NCI-H2081 treated with DMSO at 0.1 percent for 48 hours (cell line): ENCODE measurements at regions not wholly inside any gene's neighbourhood (a gene's known extent, or its start where the extent isn't known, plus 50 kb on each side); places are given as distances from the start of the nearest gene placed in this dataset.

Experiments used
- DNase-seq: peaks from one replicate; lab custom pipeline; 2025; lab: John Stamatoyannopoulos, UW

- DNase-seq = no peak
Observed at GRCh38 chr1:42034426-42034825, 115.7 kb upstream of the HIVEP3 start.

GRCh38 chr1:42033629-42034028, 114.9 kb upstream of the HIVEP3 start:
- no peak for DNase-seq

GRCh38 chr1:42017730-42018129, 99.0 kb upstream of the HIVEP3 start:
- DNase-seq = no peak

- no peak for DNase-seq
Observed at GRCh38 chr1:42017259-42017658, 98.5 kb upstream of the HIVEP3 start.

GRCh38 chr1:42014823-42015222, 96.1 kb upstream of the HIVEP3 start:
- DNase-seq = no peak

- DNase-seq = no peak
Observed at GRCh38 chr1:42013881-42014470, 95.3 kb upstream of the HIVEP3 start.

- DNase-seq = no peak
Observed at GRCh38 chr1:42012852-42013251, 94.1 kb upstream of the HIVEP3 start.

GRCh38 chr1:42010381-42010780, 91.7 kb upstream of the HIVEP3 start:
- DNase-seq = no peak

- no peak for DNase-seq
Observed at GRCh38 chr1:42008264-42008663, 89.5 kb upstream of the HIVEP3 start.

- DNase-seq = no peak
Observed at GRCh38 chr1:42006836-42007235, 88.1 kb upstream of the HIVEP3 start.

- DNase-seq = no peak
Observed at GRCh38 chr1:42006093-42006492, 87.4 kb upstream of the HIVEP3 start.

GRCh38 chr1:42005530-42005929, 86.8 kb upstream of the HIVEP3 start:
- no peak for DNase-seq

- no peak for DNase-seq
Observed at GRCh38 chr1:42004860-42005259, 86.1 kb upstream of the HIVEP3 start.

GRCh38 chr1:42004322-42004721, 85.6 kb upstream of the HIVEP3 start:
- DNase-seq = no peak

- no peak for DNase-seq
Observed at GRCh38 chr1:42003433-42003832, 84.7 kb upstream of the HIVEP3 start.

GRCh38 chr1:42002220-42002619, 83.5 kb upstream of the HIVEP3 start:
- no peak for DNase-seq

GRCh38 chr1:42000766-42001165, 82.0 kb upstream of the HIVEP3 start:
- DNase-seq = no peak

- no peak for DNase-seq
Observed at GRCh38 chr1:41999884-42000283, 81.2 kb upstream of the HIVEP3 start.

GRCh38 chr1:41998250-41998649, 79.5 kb upstream of the HIVEP3 start:
- no peak for DNase-seq

GRCh38 chr1:41997153-41997552, 78.4 kb upstream of the HIVEP3 start:
- DNase-seq = no peak

- no peak for DNase-seq
Observed at GRCh38 chr1:41995441-41996130, 76.9 kb upstream of the HIVEP3 start.

GRCh38 chr1:41994195-41994894, 75.6 kb upstream of the HIVEP3 start:
- DNase-seq = no peak

GRCh38 chr1:41983451-41983850, 64.7 kb upstream of the HIVEP3 start:
- DNase-seq = no peak
